ENCODE measurements at regions not wholly inside any gene's neighbourhood (a gene's known extent, or its start where the extent isn't known, plus 50 kb on each side); places are given as distances from the start of the nearest gene placed in this dataset.

- no peak for TF ChIP-seq CTCF (IDR thresholded peaks at IDR 0.05; ENCODE audit: poor library complexity, severe bottlenecking)
- TF ChIP-seq EP300 (conservative IDR thresholded peaks at IDR 0.05; ENCODE audit: poor library complexity, severe bottlenecking): no peak
- TF ChIP-seq REST (IDR thresholded peaks at IDR 0.05; ENCODE audit: borderline replicate concordance): no peak
- no peak for TF ChIP-seq EZH2 (IDR thresholded peaks at IDR 0.05; ENCODE audit: borderline replicate concordance, insufficient read depth, low read length, poor library complexity, severe bottlenecking)
- TF ChIP-seq RAD21 (conservative IDR thresholded peaks at IDR 0.05): no peak
- TF ChIP-seq MXI1 (conservative IDR thresholded peaks at IDR 0.05; ENCODE audit: poor library complexity, severe bottlenecking): no peak
- TF ChIP-seq TAF1 (IDR thresholded peaks at IDR 0.05; ENCODE audit: low read depth): no peak
- TF ChIP-seq POLR2AphosphoS5 (IDR thresholded peaks at IDR 0.05): no peak
- no peak for TF ChIP-seq SMC3 (conservative IDR thresholded peaks at IDR 0.05; ENCODE audit: poor library complexity)
Observed at GRCh38 chr9:86757382-86757720, 190.0 kb downstream of the GAS1 start.

Measured in neural cell (in vitro differentiated cells).